Type B pancreatic cell (in vitro differentiated cells): ENCODE measurements at regions not wholly inside any gene's neighbourhood (a gene's known extent, or its start where the extent isn't known, plus 50 kb on each side); places are given as distances from the start of the nearest gene placed in this dataset.

Source experiments
- DNase-seq: peaks from one replicate; pipeline ENCODE4 v3.0.0; 2021; ENCODE audit warnings: mixed read lengths; ENCODE audit not compliant: unreplicated experiment; ENCODE audit errors: extremely low spot score
- H3K27ac Mint-ChIP-seq: 2 replicates; pipeline ENCODE4 v1.8.0; 2021; ENCODE audit warnings: mild to moderate bottlenecking, mixed read lengths
- H3K27me3 Mint-ChIP-seq: 2 replicates; pipeline ENCODE4 v1.8.0; 2021; ENCODE audit warnings: mixed read lengths
- H3K36me3 Mint-ChIP-seq: 2 replicates; pipeline ENCODE4 v1.8.0; 2021; ENCODE audit warnings: mixed read lengths
- H3K4me1 Mint-ChIP-seq: one replicate; pipeline ENCODE4 v1.8.0; 2021; ENCODE audit warnings: mixed read lengths; ENCODE audit not compliant: unreplicated experiment
- H3K4me3 Mint-ChIP-seq: 2 replicates; pipeline ENCODE4 v1.8.0; 2021; ENCODE audit warnings: mild to moderate bottlenecking, mixed read lengths
- H3K9me3 Mint-ChIP-seq: 2 replicates; pipeline ENCODE4 v1.8.0; 2021; ENCODE audit warnings: mixed read lengths
- TF ChIP-seq, protein P1 (sequence below): fragments of 200-600 bp; sonication (generic); conservative IDR thresholded peaks from 2 replicates; pipeline ENCODE4 v1.5.0; 2021; ENCODE audit warnings: antibody characterized with exemption, mild to moderate bottlenecking

DNA sequence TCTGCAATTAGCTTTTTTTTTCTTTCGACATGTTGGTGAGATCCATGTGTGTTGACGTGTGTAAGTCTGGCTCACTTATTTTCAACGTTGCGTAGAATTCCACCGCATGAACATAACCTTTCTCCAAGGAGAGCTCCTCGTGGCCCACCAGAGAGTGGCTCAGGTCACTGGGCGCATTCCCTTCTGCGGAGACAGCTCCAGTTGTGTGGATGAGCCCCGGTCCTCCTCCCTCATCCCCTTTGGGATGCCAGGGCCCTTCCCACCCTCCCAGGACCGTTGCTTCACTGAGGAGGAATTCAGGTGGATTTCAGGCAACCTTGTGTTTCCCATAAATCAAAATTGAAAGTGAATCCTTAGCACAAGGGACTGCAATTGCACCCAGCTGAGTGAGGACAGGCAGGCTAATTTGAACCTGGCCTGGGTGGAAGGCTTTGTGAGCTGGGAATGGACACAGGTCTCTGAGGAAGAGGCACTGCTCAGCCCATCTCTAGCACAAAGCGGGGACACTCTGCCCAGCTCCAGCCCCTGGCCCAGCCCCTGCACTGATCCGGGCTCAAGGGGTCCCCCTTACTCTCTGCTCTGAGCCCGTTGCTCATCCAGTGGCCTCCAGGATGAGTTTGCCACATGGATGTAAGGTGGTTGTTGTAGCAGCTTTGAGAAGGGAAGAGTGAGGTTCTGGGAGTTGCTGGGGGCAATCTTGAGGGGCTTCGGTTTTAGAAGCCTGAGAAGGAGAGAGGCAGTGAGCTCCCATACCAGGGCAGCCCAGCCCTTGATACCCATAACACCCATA, 57.8 kb upstream of the HAAO start:
- peaks cover 36% of the 10 kb centered on the region for H3K4me1 Mint-ChIP-seq
- H3K36me3 Mint-ChIP-seq = no peaks in the 10 kb centered on the region
- no peak overlapping the region for H3K27ac Mint-ChIP-seq
- DNase-seq = no peak
- TF ChIP-seq, protein P1, sequence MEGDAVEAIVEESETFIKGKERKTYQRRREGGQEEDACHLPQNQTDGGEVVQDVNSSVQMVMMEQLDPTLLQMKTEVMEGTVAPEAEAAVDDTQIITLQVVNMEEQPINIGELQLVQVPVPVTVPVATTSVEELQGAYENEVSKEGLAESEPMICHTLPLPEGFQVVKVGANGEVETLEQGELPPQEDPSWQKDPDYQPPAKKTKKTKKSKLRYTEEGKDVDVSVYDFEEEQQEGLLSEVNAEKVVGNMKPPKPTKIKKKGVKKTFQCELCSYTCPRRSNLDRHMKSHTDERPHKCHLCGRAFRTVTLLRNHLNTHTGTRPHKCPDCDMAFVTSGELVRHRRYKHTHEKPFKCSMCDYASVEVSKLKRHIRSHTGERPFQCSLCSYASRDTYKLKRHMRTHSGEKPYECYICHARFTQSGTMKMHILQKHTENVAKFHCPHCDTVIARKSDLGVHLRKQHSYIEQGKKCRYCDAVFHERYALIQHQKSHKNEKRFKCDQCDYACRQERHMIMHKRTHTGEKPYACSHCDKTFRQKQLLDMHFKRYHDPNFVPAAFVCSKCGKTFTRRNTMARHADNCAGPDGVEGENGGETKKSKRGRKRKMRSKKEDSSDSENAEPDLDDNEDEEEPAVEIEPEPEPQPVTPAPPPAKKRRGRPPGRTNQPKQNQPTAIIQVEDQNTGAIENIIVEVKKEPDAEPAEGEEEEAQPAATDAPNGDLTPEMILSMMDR = no peak
- peaks cover 6% of the 10 kb centered on the region for H3K9me3 Mint-ChIP-seq
- H3K27me3 Mint-ChIP-seq = no peaks in the 10 kb centered on the region
- no peak overlapping the region for H3K4me3 Mint-ChIP-seq

GRCh38 chr2:42849311-42849710, 56.9 kb upstream of the HAAO start:
- no peak overlapping the region for H3K27ac Mint-ChIP-seq
- H3K4me3 Mint-ChIP-seq = no peak overlapping the region
- no peaks in the 10 kb centered on the region for H3K27me3 Mint-ChIP-seq
- DNase-seq = no peak
- H3K9me3 Mint-ChIP-seq = peaks cover 6% of the 10 kb centered on the region
- H3K4me1 Mint-ChIP-seq = peaks cover 37% of the 10 kb centered on the region
- TF ChIP-seq, protein P1 = no peak
- H3K36me3 Mint-ChIP-seq = peaks cover 4% of the 10 kb centered on the region

DNA sequence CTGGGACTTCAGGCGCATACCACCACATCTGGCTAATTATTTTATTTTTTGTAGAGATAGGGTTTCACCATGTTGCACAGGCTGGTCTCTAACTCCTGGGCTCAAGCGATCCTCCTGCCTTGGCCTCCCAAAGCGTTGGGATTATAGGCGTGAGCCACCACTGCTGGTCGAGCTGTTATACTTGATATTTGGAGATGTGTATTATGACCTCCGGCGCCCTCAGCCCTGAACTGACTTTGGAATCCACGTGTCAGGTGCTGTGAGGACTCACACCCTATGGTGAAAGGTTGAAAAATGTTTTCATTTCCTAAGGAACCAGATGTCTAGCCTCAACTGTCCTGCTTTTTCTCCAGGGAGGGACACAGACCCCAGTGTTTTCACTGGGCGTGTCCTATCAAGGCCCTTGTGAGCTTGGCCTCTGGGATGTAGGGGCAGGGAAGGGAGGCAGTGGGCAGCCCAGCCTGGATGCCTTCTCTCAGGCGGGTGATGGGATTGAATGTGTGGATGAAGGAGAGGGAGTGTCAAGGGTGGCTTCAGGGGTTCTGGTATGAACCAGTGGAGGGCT, 56.4 kb upstream of the HAAO start:
- TF ChIP-seq, protein P1 = no peak
- Mint-ChIP-seq H3K27ac (no peak overlapping the region), H3K27me3 (no peaks in the 10 kb centered on the region), H3K4me3 (no peak overlapping the region), H3K9me3 (peaks cover 6% of the 10 kb centered on the region), H3K36me3 (peaks cover 4% of the 10 kb centered on the region), H3K4me1 (peaks cover 36% of the 10 kb centered on the region)
- DNase-seq = no peak

DNA sequence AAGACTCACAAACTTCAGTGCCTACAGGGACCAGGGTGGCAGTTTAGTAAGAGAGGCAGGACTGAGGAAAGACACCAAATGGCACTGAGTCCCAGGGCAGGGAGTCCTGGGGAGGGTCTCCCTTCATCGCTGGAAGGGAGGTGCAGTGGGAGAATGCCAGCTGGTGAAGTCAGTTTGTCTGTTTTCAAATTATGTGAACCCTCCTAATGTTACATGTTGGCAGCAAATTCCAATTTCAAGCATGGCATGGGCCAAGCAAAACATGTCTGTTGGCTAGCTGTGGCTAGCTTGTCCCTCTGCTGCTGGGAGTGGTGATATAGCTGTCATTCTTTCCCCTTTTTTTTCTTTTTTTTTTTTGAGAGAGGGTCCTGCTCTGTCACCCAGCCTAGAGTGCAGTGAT, 55.9 kb upstream of the HAAO start:
- H3K4me3 Mint-ChIP-seq = no peak overlapping the region
- no peaks in the 10 kb centered on the region for H3K27me3 Mint-ChIP-seq
- H3K36me3 Mint-ChIP-seq = peaks cover 4% of the 10 kb centered on the region
- H3K27ac Mint-ChIP-seq = no peak overlapping the region
- H3K4me1 Mint-ChIP-seq = peaks cover 36% of the 10 kb centered on the region
- H3K9me3 Mint-ChIP-seq = peaks cover 6% of the 10 kb centered on the region
- DNase-seq = no peak
- TF ChIP-seq, protein P1 = no peak

- DNase-seq = no peak
- no peak overlapping the region for H3K27ac Mint-ChIP-seq
- H3K9me3 Mint-ChIP-seq = peaks cover under 1% of the 10 kb centered on the region
- peaks cover 36% of the 10 kb centered on the region for H3K4me1 Mint-ChIP-seq
- H3K27me3 Mint-ChIP-seq = no peaks in the 10 kb centered on the region
- no peak overlapping the region for H3K4me3 Mint-ChIP-seq
- peaks cover 4% of the 10 kb centered on the region for H3K36me3 Mint-ChIP-seq
- TF ChIP-seq, protein P1 = no peak
These were observed 55.3 kb upstream of the HAAO start for GRCh38 chr2:42847596-42848151.
